Nephron progenitor cell (in vitro differentiated cells): ENCODE measurements at regions not wholly inside any gene's neighbourhood (a gene's known extent, or its start where the extent isn't known, plus 50 kb on each side); places are given as distances from the start of the nearest gene placed in this dataset.

Experiments used
- DNase-seq: peaks from one replicate; pipeline ENCODE4 v3.0.0; 2021
- H3K27ac Mint-ChIP-seq: 2 replicates; pipeline ENCODE4 v1.8.0; 2021; ENCODE audit warnings: mild to moderate bottlenecking, moderate library complexity, mixed read lengths
- H3K27me3 Mint-ChIP-seq: 2 replicates; pipeline ENCODE4 v1.8.0; 2021; ENCODE audit warnings: mild to moderate bottlenecking, low read depth, mixed read lengths; ENCODE audit not compliant: poor library complexity
- H3K36me3 Mint-ChIP-seq: 2 replicates; pipeline ENCODE4 v1.8.0; 2021; ENCODE audit warnings: low read depth, mixed read lengths
- H3K4me1 Mint-ChIP-seq: 2 replicates; pipeline ENCODE4 v1.8.0; 2021; ENCODE audit warnings: mixed read lengths
- H3K4me3 Mint-ChIP-seq: 2 replicates; pipeline ENCODE4 v1.8.0; 2021; ENCODE audit warnings: mild to moderate bottlenecking, moderate library complexity, mixed read lengths
- H3K9me3 Mint-ChIP-seq: 2 replicates; pipeline ENCODE4 v1.8.0; 2021; ENCODE audit warnings: mild to moderate bottlenecking, moderate library complexity, mixed read lengths
- TF ChIP-seq, protein P1 (sequence below): fragments of 200-600 bp; sonication (generic); IDR thresholded peaks from 2 replicates; pipeline ENCODE4 v1.5.0; 2021; ENCODE audit warnings: antibody characterized with exemption

DNA sequence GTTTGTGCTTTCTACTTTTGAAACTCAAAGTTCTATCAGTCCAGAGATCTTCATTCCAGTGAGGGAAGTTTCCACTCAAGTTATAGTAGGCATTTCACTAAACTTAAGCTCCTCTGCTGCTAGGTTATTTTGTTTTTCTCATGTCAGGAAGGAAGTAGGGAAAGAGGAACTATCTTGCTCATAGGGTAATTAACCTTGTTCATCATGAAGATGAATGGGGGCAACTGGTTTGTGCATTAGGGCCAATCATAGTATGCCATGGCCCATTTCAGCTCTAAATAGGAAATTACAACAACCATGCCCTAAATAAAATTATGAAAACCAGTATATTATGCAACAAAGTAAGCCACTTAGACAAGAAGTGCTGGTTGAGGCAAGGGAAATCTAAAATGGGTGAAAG, 804.7 kb upstream of the NDST4 start:
- Mint-ChIP-seq H3K4me3 (no peak overlapping the region), H3K36me3 (no peaks in the 10 kb centered on the region), H3K4me1 (no peaks in the 10 kb centered on the region), H3K27me3 (no peaks in the 10 kb centered on the region), H3K9me3 (no peaks in the 10 kb centered on the region), H3K27ac (no peak overlapping the region)
- TF ChIP-seq, protein P1, sequence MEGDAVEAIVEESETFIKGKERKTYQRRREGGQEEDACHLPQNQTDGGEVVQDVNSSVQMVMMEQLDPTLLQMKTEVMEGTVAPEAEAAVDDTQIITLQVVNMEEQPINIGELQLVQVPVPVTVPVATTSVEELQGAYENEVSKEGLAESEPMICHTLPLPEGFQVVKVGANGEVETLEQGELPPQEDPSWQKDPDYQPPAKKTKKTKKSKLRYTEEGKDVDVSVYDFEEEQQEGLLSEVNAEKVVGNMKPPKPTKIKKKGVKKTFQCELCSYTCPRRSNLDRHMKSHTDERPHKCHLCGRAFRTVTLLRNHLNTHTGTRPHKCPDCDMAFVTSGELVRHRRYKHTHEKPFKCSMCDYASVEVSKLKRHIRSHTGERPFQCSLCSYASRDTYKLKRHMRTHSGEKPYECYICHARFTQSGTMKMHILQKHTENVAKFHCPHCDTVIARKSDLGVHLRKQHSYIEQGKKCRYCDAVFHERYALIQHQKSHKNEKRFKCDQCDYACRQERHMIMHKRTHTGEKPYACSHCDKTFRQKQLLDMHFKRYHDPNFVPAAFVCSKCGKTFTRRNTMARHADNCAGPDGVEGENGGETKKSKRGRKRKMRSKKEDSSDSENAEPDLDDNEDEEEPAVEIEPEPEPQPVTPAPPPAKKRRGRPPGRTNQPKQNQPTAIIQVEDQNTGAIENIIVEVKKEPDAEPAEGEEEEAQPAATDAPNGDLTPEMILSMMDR, result no peak
- DNase-seq, result no peak

DNA sequence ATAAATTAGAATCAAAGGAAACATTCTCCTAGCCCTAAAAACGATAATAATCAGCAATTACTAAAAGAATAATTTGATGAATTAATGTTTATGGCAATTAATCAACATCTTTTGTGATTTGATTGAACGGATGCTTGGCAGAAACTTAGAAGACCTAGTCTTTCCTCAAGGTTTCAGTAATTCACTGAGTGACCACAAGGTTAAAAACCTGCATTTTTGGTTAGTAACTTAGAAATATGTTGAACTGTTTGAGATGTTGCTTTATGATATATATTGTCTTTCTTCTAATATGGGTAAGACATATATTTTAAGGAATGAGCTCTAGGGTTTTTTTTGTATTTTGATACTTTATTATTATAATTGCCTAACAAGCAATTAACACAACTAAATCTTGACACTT, 793.0 kb upstream of the NDST4 start:
- Mint-ChIP-seq H3K27ac (no peak overlapping the region), H3K4me1 (no peaks in the 10 kb centered on the region), H3K9me3 (peaks cover 14% of the 10 kb centered on the region), H3K4me3 (no peak overlapping the region), H3K36me3 (no peaks in the 10 kb centered on the region), H3K27me3 (peaks cover 3% of the 10 kb centered on the region)
- TF ChIP-seq, protein P1, result no peak
- no peak for DNase-seq

GRCh38 chr4:115883847-115884246, 770.4 kb upstream of the NDST4 start:
- H3K27me3 Mint-ChIP-seq, result no peaks in the 10 kb centered on the region
- H3K27ac Mint-ChIP-seq, result no peak overlapping the region
- H3K36me3 Mint-ChIP-seq, result no peaks in the 10 kb centered on the region
- DNase-seq, result no peak
- no peaks in the 10 kb centered on the region for H3K9me3 Mint-ChIP-seq
- TF ChIP-seq, protein P1, result no peak
- no peak overlapping the region for H3K4me3 Mint-ChIP-seq
- no peaks in the 10 kb centered on the region for H3K4me1 Mint-ChIP-seq

- Mint-ChIP-seq H3K27ac (no peak overlapping the region), H3K27me3 (no peaks in the 10 kb centered on the region), H3K4me1 (no peaks in the 10 kb centered on the region), H3K4me3 (no peak overlapping the region), H3K36me3 (no peaks in the 10 kb centered on the region), H3K9me3 (no peaks in the 10 kb centered on the region)
- TF ChIP-seq, protein P1, result no peak
- DNase-seq, result no peak
Observed at GRCh38 chr4:115883231-115883630, 769.8 kb upstream of the NDST4 start.

DNA sequence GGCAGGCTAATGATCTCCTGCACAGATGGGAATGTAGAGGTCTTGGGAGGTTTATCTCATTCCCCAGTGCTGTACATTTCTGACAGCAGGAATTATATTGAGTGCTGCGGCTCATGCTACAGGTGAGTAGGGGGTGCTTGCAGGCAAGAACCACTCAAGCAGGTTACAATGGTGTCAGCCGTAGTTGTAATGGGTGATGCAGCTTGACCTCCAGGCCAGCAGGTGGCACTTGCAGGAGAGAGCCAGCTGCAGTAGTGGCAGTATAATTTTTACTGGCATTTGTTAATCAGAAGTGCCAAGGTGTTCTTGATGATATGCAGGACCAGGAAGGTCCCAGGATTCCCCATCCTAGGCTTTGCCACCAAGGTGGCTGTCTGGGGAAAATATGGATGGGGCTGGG, 759.6 kb upstream of the NDST4 start:
- Mint-ChIP-seq H3K27me3 (no peaks in the 10 kb centered on the region), H3K36me3 (no peaks in the 10 kb centered on the region), H3K27ac (no peak overlapping the region), H3K9me3 (no peaks in the 10 kb centered on the region), H3K4me1 (no peaks in the 10 kb centered on the region), H3K4me3 (no peak overlapping the region)
- TF ChIP-seq, protein P1, result no peak
- no peak for DNase-seq

DNA sequence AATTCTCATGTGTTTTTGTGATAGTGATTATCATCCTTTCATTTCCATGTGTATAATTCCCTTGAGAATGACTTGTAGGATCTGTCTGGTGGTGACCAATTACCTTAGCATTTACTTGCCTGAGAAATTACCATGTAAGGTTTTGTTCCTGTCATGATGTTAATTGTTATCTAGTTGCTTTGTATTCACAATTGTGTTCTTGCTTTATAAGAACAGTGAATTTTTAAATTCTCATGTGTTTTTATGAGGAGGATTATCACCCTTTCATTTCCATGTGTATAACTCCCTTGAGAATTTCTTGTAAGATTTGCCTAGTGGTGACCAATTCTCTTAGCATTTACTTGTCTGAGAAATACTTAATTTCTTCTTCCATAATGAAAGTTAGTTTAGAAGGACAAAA, 758.2 kb upstream of the NDST4 start:
- no peak overlapping the region for H3K4me3 Mint-ChIP-seq
- H3K36me3 Mint-ChIP-seq, result no peaks in the 10 kb centered on the region
- no peaks in the 10 kb centered on the region for H3K4me1 Mint-ChIP-seq
- no peaks in the 10 kb centered on the region for H3K9me3 Mint-ChIP-seq
- H3K27me3 Mint-ChIP-seq, result no peaks in the 10 kb centered on the region
- DNase-seq, result no peak
- TF ChIP-seq, protein P1, result no peak
- no peak overlapping the region for H3K27ac Mint-ChIP-seq
